HG02642 (cell line): ENCODE measurements at regions not wholly inside any gene's neighbourhood (a gene's known extent, or its start where the extent isn't known, plus 50 kb on each side); places are given as distances from the start of the nearest gene placed in this dataset.

ENCODE experiments used
- ATAC-seq: cut with Tn5 transposase; IDR thresholded peaks from one replicate; pipeline ENCODE4 v1.9.1; 2021; ENCODE audit warnings: mild to moderate bottlenecking; ENCODE audit not compliant: unreplicated experiment, poor library complexity

DNA sequence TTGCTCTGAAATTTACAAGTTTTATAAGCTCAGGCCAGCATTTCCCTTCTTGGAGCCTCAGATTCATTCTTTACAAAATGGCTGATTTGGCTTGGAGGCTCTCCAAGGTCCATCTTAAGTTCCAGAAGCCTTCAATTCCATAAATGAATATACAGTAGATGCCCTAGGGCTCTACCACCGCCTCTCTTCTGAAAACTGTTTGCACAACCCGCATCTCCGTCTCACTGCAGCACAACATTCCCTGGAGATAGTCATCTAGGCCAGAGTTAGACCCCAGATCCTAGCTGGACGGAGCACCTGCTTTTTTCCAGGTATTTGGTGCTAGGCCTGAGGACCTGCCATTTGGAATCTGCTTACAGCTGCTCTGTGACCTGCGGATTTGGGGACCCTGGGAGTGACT lies 50.5 kb upstream of the NRP1 start:
- ATAC-seq: no peak
